Lung (tissue), 11 donors: ENCODE measurements at regions not wholly inside any gene's neighbourhood (a gene's known extent, or its start where the extent isn't known, plus 50 kb on each side); places are given as distances from the start of the nearest gene placed in this dataset.
A peak's percentile ranks its signal among the peaks of the same experiment; 100 is the strongest.
"Not testable (repeated sequence)": the region's sequence is repeated elsewhere in the genome, so short reads cannot be mapped to it uniquely, and the experiment has no call there.

ENCODE experiments used
- ATAC-seq: fragments of 200-7000 bp; cut with Tn5 transposase; one replicate; pipeline ENCODE4 v1.9.1; 2020; ENCODE audit warnings: moderate number of reproducible peaks; ENCODE audit not compliant: insufficient read depth, low FRiP score
- DNase-seq, 3 donors: peaks; one replicate each; pipeline ENCODE4 v3.0.0-alpha.2; 2013 to 2017
- H3K27ac ChIP-seq, 2 donors: one replicate each; pipeline ENCODE4 v1.5.1; 2013; ENCODE audit warnings: mild to moderate bottlenecking in 2 of 2, moderate library complexity in 2 of 2, control low read depth in 1 of 2, inconsistent platforms in 1 of 2, low read depth in 1 of 2, low read length in 1 of 2
- H3K27me3 ChIP-seq, 3 donors: one replicate each; pipeline ENCODE4 v1.5.1; 2013; ENCODE audit warnings: low read length in 2 of 3; ENCODE audit not compliant: control insufficient read depth in 3 of 3, insufficient read depth in 3 of 3
- H3K36me3 ChIP-seq, 4 donors: one replicate each; pipeline ENCODE4 v1.5.1; 2013; ENCODE audit warnings: low read length in 4 of 4, mild to moderate bottlenecking in 1 of 4, moderate library complexity in 1 of 4; ENCODE audit not compliant: control insufficient read depth in 4 of 4, insufficient read depth in 4 of 4
- H3K4me1 ChIP-seq, 5 donors: one replicate each; pipeline ENCODE4 v1.5.1; 2013; ENCODE audit warnings: low read length in 5 of 5, mild to moderate bottlenecking in 2 of 5, moderate library complexity in 1 of 5; ENCODE audit not compliant: control insufficient read depth in 5 of 5, insufficient read depth in 5 of 5
- H3K4me3 ChIP-seq: one replicate; pipeline ENCODE4 v1.5.1; 2013; ENCODE audit warnings: mild to moderate bottlenecking, control low read depth, moderate library complexity
- H3K9ac ChIP-seq, 2 donors: one replicate each; pipeline ENCODE4 v1.5.1; 2013; ENCODE audit warnings: low read length in 2 of 2, control low read depth in 1 of 2; ENCODE audit not compliant: insufficient read depth in 1 of 2
- H3K9me3 ChIP-seq, 4 donors: one replicate each; pipeline ENCODE4 v1.5.1; 2013; ENCODE audit warnings: low read length in 3 of 4, mild to moderate bottlenecking in 1 of 4, moderate library complexity in 1 of 4; ENCODE audit not compliant: control insufficient read depth in 4 of 4, insufficient read depth in 3 of 4
- WGBS, 2 donors: extraction: QIAGEN DNeasy Blood & Tissue Kit; methylation state at CpG; one replicate each; pipeline ENCODE4 v1.1.7; 2013; 5-methylcytosine and 5-hydroxymethylcytosine counted together
- TF ChIP-seq, protein P1 (sequence below): IDR thresholded peaks from 2 replicates; pipeline ENCODE4 v1.5.1; 2012; ENCODE audit warnings: mild to moderate bottlenecking; ENCODE audit errors: control extremely low read depth, extremely low read depth
- donor health status: control.
- donor health status: control.
- donor health status: Bipolar disorder and iron deficiency.
- donor health status: healthy.
- donor health status: DM: yes; HTN: yes; CAD: no.

DNA sequence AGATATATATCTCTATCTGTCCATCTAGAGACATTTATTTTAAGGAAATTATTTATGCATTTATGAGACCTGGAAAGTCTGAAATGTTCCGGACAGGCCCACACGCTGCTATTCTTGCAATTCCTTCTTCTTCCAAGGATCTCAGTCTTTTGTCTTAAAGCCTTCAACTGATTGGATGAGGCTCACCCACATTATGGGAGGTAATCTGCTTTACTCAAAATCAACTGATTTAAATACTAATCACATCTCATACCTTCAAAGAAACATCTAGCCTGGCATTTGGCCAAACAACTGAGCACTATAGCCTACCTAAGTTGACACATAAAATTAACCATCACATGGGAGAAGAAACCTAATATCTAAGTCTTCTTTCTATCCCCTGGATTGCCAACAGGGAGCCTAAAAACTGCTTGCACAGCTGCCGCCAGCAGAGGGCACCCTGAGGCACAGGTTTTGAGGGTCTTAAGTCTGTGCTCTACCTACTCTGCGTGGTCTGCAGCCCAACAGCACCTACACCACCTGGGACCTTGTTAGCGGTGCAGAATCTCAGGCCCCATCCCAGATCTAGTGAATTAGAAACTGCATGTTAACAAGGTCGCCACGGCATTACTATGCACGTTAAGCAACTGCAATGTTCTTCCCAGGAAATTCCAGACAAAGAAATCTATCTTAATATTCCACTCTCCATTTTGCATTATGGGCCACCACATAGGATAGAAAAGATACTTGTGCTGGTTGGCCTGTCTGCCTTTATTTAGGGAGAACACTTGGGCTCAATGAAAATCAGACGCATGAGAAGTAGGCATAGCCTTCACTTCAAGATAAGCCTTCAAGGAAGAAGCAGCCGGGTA is 249.7 kb downstream of the FOXG1 start:
- H3K4me1 ChIP-seq, result no peaks in the 10 kb centered on the region
- WGBS, 2 donors, result 43 to 49% methylated on average over 10 of the region's 10 CpGs
- H3K9me3 ChIP-seq, result peaks cover 0 to 3% (median 0%) of the 10 kb centered on the region in 4 donors
- peak; percentile 34 for ATAC-seq
- peak; percentile 15 to 39 (median 29) for DNase-seq
- H3K4me3 ChIP-seq, result no peak overlapping the region
- TF ChIP-seq, protein P1, sequence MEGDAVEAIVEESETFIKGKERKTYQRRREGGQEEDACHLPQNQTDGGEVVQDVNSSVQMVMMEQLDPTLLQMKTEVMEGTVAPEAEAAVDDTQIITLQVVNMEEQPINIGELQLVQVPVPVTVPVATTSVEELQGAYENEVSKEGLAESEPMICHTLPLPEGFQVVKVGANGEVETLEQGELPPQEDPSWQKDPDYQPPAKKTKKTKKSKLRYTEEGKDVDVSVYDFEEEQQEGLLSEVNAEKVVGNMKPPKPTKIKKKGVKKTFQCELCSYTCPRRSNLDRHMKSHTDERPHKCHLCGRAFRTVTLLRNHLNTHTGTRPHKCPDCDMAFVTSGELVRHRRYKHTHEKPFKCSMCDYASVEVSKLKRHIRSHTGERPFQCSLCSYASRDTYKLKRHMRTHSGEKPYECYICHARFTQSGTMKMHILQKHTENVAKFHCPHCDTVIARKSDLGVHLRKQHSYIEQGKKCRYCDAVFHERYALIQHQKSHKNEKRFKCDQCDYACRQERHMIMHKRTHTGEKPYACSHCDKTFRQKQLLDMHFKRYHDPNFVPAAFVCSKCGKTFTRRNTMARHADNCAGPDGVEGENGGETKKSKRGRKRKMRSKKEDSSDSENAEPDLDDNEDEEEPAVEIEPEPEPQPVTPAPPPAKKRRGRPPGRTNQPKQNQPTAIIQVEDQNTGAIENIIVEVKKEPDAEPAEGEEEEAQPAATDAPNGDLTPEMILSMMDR, result no peak
- no peak overlapping the region for H3K9ac ChIP-seq
- no peaks in the 10 kb centered on the region for H3K36me3 ChIP-seq
- no peaks in the 10 kb centered on the region for H3K27me3 ChIP-seq
- no peak overlapping the region for H3K27ac ChIP-seq

DNA sequence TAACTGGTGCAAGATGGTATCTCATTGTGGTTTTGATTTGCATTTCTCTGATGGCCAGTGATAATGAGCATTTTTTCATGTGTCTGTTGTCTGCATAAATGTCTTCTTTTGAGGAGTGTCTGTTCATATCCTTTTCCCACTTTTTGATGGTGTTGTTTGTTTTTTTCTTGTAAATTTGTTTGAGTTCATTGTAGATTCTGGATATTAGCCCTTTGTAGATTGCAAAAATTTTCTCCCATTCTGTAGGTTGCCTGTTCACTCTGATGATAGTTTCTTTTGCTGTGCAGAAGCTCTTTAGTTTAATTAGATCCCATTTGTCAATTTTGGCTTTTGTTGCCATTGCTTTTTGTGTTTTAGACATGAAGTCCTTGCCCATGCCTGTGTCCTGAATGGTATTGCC is 256.9 kb downstream of the FOXG1 start:
- not testable (repeated sequence) for H3K27me3 ChIP-seq, H3K4me3 ChIP-seq, H3K36me3 ChIP-seq, ATAC-seq, DNase-seq, H3K9me3 ChIP-seq, H3K27ac ChIP-seq, H3K9ac ChIP-seq, H3K4me1 ChIP-seq

DNA sequence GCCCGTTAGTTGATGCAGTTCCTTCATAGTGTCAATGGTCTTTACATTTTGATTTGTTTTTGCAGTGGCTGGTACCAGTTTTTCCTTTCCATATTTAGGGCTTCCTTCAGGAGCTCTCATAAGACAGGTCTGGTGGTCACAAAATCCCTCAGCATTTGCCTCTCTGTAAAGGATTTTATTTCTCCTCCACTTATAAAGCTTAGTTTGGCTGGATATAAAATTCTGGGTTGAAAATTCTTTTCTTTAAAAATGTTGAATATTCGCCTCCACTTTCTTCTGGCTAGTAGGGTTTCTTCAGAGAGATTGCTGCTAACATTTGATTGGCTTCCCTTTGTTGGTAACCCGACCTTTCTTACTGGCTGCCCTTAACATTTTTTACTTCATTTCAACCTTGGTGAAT is 260.9 kb downstream of the FOXG1 start:
- H3K4me1 ChIP-seq, H3K4me3 ChIP-seq, H3K9me3 ChIP-seq, H3K27me3 ChIP-seq, DNase-seq, ATAC-seq, H3K36me3 ChIP-seq, H3K9ac ChIP-seq, H3K27ac ChIP-seq: not testable (repeated sequence)
- 74 to 86% methylated on average over 3 of the region's 3 CpGs for WGBS, 2 donors

DNA sequence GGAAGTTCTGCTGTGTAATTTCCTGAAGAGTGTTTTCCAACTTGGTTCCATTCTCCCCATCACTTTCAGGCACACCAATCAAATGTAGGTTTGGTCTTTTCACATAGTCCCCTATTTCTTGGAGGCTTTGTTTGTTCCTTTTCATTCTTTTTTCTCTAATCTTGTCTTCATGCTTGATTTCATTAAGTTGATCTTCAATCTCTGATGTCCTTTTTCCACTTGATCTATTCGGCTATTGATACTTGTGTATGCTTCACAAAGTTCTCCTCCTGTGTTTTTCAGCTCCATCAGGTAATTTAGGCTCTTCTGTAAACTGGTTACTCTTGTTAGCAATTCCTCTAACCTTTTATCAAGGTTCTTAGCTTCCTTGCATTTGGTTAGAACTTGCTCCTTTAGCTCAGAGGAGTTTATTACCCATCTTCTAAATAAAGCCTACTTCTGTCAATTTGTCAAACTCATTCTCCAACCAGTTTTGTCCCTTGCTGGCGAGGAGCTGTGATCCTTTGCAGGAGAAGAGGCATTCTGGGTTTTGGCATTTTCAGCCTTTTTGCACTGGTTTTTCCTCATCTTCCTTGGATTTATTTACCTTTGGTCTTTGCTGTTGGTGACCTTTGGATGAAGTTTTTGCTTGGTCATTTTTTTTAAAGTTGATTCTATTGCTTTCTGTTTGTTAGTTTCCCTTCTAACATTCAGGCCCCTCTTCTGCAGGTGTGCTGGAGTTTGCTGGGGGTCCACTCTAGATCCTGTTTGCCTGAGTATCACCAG is 261.5 kb downstream of the FOXG1 start:
- not testable (repeated sequence) for DNase-seq, H3K36me3 ChIP-seq, H3K4me1 ChIP-seq, H3K4me3 ChIP-seq, H3K27ac ChIP-seq, H3K9me3 ChIP-seq, H3K9ac ChIP-seq, ATAC-seq, H3K27me3 ChIP-seq
- 81 to 83% methylated on average over 2 of the region's 2 CpGs for WGBS, 2 donors
